Liver (tissue), 7 donors: ENCODE measurements at regions not wholly inside any gene's neighbourhood (a gene's known extent, or its start where the extent isn't known, plus 50 kb on each side); places are given as distances from the start of the nearest gene placed in this dataset.

ENCODE experiments used
- DNase-seq: peaks from one replicate; pipeline ENCODE4 v3.0.0-alpha.2; 2017; ENCODE audit warnings: low spot score
- H3K27ac ChIP-seq, 2 donors: one replicate each; pipeline ENCODE4 v1.7.0; 2013; ENCODE audit warnings: inconsistent platforms in 2 of 2, low read length in 2 of 2, control low read depth in 1 of 2, low read depth in 1 of 2, mild to moderate bottlenecking in 1 of 2
- H3K27me3 ChIP-seq, 4 donors: one replicate each; pipeline versions ENCODE4 v1.6.1 to v1.7.0; 2013; ENCODE audit warnings: low read length in 3 of 4, inconsistent platforms in 1 of 4, mild to moderate bottlenecking in 1 of 4, moderate library complexity in 1 of 4; ENCODE audit not compliant: control insufficient read depth in 4 of 4, insufficient read depth in 4 of 4
- H3K36me3 ChIP-seq, 4 donors: one replicate each; pipeline versions ENCODE4 v1.6.1 to v1.7.0; 2013; ENCODE audit warnings: low read length in 3 of 4, mild to moderate bottlenecking in 3 of 4, low read depth in 1 of 4, moderate library complexity in 1 of 4; ENCODE audit not compliant: control insufficient read depth in 4 of 4, insufficient read depth in 3 of 4
- H3K4me1 ChIP-seq, 4 donors: one replicate each; pipeline versions ENCODE4 v1.6.1 to v1.7.0; 2013; ENCODE audit warnings: low read length in 3 of 4, mild to moderate bottlenecking in 3 of 4, moderate library complexity in 1 of 4; ENCODE audit not compliant: control insufficient read depth in 4 of 4, insufficient read depth in 4 of 4
- H3K4me3 ChIP-seq, 3 donors: one replicate each; pipeline versions ENCODE4 v1.6.1 to v1.7.0; 2013; ENCODE audit warnings: low read length in 3 of 3, control low read depth in 1 of 3, low read depth in 1 of 3, mild to moderate bottlenecking in 1 of 3
- H3K9ac ChIP-seq, 2 donors: one replicate each; pipeline ENCODE4 v1.7.0; 2013; ENCODE audit warnings: low read length in 2 of 2, mild to moderate bottlenecking in 2 of 2, moderate library complexity in 2 of 2, control low read depth in 1 of 2, low read depth in 1 of 2
- H3K9me3 ChIP-seq, 4 donors: one replicate each; pipeline versions ENCODE4 v1.6.1 to v1.7.0; 2013; ENCODE audit warnings: low read length in 3 of 4; ENCODE audit not compliant: control insufficient read depth in 4 of 4
- EGR1 ChIP-seq, 2 donors: IDR thresholded peaks; 2 replicates each; pipeline ENCODE4 v1.6.1; 2016 to 2018; ENCODE audit warnings: antibody characterized with exemption in 2 of 2, low read depth in 2 of 2
- FOXA1 ChIP-seq: IDR thresholded peaks from 2 replicates; pipeline ENCODE4 v1.6.1; 2016; ENCODE audit warnings: antibody characterized with exemption
- FOXA2 ChIP-seq: IDR thresholded peaks from 2 replicates; pipeline ENCODE4 v1.6.1; 2016; ENCODE audit warnings: antibody characterized with exemption
- GABPA ChIP-seq, 2 donors: IDR thresholded peaks in 1 of 2; conservative IDR thresholded peaks in 1 of 2; 2 replicates each; pipeline ENCODE4 v1.6.1; 2016; ENCODE audit warnings: antibody characterized with exemption in 2 of 2, mild to moderate bottlenecking in 1 of 2, moderate library complexity in 1 of 2
- HNF4A ChIP-seq, 2 donors: conservative IDR thresholded peaks; 2 replicates each; pipeline ENCODE4 v1.6.1; 2016; ENCODE audit warnings: antibody characterized with exemption in 2 of 2, mild to moderate bottlenecking in 2 of 2
- JUND ChIP-seq, 2 donors: IDR thresholded peaks; 2 replicates each; pipeline ENCODE4 v1.6.1; 2016; ENCODE audit warnings: antibody characterized with exemption in 2 of 2
- RXRA ChIP-seq, 2 donors: IDR thresholded peaks; 2 replicates each; pipeline ENCODE4 v1.6.1; 2017 to 2018; ENCODE audit warnings: antibody characterized with exemption in 2 of 2, mild to moderate bottlenecking in 1 of 2
- SP1 ChIP-seq: IDR thresholded peaks from 2 replicates; pipeline ENCODE4 v1.6.1; 2018; ENCODE audit warnings: antibody characterized with exemption, mild to moderate bottlenecking
- YY1 ChIP-seq: IDR thresholded peaks from 2 replicates; pipeline ENCODE4 v1.6.1; 2016; ENCODE audit warnings: antibody characterized with exemption, mild to moderate bottlenecking
- WGBS: extraction: QIAGEN DNeasy Blood & Tissue Kit; methylation state at CpG from one replicate; pipeline ENCODE4 v1.1.7; 2013; 5-methylcytosine and 5-hydroxymethylcytosine counted together
- TF ChIP-seq, protein P1 (sequence below): IDR thresholded peaks from 2 replicates; pipeline ENCODE4 v1.6.1; 2016; ENCODE audit warnings: antibody characterized with exemption, mild to moderate bottlenecking
- donor health status: healthy.
- donor health status: healthy.
- donor health status: healthy.
- donor health status: healthy.

DNA sequence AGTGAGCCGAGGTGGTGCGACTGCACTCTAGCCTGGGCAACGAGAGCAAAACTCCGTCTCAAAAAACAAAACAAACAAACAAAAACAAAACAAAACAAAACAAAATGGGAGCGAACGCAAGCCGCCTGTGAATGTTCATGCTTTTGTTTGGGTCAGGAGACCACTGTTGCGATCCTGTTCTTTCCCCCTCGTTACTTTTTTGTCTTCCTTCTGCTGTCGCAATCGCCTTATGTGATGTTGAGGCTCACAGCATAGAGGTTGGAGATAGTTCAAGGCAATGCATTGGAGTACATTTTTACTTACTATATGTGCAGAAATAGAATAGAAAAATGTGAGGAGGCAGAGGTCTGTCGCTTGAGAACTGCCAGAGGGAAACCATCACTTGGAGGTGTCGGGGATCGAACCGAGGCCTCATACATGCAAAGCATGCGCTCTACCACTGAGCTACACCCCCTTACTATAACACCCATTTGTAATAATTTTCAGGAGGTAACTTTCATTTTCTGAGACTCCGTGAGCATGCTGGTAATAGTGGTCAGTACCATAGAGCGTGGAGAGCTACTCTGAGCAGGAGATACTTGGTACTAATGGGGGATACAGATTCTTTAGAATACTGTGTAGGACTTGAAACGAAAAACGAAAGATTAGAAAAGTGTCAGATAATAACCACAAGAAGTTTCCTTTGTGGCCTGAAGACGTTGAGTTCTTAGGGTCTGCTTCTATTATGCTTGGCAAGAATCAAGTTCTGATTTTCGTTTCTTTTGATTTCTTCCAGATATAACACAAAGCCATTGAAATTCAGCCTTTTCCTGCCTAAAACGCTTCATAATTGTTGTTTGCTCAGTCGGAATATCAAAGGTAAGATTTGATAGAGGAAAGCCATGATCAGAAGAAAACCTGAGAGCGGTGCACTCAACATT, 121.1 kb downstream of the TRIM27 start:
- Histone ChIP-seq H3K4me1 (no peaks in the 10 kb centered on the region), H3K4me3 (no peak overlapping the region), H3K9ac (no peak overlapping the region), H3K36me3 (no peaks in the 10 kb centered on the region), H3K9me3 (no peaks in the 10 kb centered on the region), H3K27me3 (peaks cover 0 to 11% (median 5%) of the 10 kb centered on the region in 4 donors), H3K27ac (no peak overlapping the region)
- 34% methylated on average over 25 of the region's 25 CpGs for WGBS
- no peak for DNase-seq
- TF ChIP-seq FOXA1 (no peak), GABPA (IDR thresholded peaks at IDR 0.05 in 1 of 2, conservative IDR thresholded peaks at IDR 0.05 in 1 of 2) (no peak), YY1 (no peak), RXRA (IDR thresholded peaks at IDR 0.05) (no peak), EGR1 (IDR thresholded peaks at IDR 0.05; ENCODE audit: low read depth in 2 of 2) (no peak), HNF4A (conservative IDR thresholded peaks at IDR 0.05) (no peak)
- TF ChIP-seq, protein P1, sequence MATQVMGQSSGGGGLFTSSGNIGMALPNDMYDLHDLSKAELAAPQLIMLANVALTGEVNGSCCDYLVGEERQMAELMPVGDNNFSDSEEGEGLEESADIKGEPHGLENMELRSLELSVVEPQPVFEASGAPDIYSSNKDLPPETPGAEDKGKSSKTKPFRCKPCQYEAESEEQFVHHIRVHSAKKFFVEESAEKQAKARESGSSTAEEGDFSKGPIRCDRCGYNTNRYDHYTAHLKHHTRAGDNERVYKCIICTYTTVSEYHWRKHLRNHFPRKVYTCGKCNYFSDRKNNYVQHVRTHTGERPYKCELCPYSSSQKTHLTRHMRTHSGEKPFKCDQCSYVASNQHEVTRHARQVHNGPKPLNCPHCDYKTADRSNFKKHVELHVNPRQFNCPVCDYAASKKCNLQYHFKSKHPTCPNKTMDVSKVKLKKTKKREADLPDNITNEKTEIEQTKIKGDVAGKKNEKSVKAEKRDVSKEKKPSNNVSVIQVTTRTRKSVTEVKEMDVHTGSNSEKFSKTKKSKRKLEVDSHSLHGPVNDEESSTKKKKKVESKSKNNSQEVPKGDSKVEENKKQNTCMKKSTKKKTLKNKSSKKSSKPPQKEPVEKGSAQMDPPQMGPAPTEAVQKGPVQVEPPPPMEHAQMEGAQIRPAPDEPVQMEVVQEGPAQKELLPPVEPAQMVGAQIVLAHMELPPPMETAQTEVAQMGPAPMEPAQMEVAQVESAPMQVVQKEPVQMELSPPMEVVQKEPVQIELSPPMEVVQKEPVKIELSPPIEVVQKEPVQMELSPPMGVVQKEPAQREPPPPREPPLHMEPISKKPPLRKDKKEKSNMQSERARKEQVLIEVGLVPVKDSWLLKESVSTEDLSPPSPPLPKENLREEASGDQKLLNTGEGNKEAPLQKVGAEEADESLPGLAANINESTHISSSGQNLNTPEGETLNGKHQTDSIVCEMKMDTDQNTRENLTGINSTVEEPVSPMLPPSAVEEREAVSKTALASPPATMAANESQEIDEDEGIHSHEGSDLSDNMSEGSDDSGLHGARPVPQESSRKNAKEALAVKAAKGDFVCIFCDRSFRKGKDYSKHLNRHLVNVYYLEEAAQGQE, result no peak

DNA sequence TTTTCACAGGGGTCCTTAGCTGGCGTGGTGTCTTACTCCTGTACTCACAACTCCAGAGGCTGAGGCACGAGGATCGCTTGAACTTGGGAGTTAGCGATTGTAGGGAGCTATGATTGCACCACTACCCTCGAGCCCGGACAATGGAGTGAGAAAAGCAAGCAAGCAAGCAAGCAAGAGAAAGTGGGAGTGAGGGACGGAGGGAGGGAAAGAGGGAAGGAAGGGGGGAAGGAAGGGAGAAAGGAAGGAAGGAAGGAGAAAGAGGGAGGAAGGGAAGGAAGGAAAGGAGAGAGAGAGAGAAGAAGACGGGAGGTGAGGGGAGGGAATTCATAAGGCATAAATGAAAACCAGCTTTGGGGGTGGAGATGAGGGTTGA, 120.5 kb downstream of the TRIM27 start:
- H3K9ac ChIP-seq, result no peak overlapping the region
- no peaks in the 10 kb centered on the region for H3K36me3 ChIP-seq
- H3K4me3 ChIP-seq, result no peak overlapping the region
- no peak overlapping the region for H3K27ac ChIP-seq
- TF ChIP-seq GABPA (IDR thresholded peaks at IDR 0.05 in 1 of 2, conservative IDR thresholded peaks at IDR 0.05 in 1 of 2) (no peak), JUND (IDR thresholded peaks at IDR 0.05) (no peak), EGR1 (IDR thresholded peaks at IDR 0.05; ENCODE audit: low read depth in 2 of 2) (no peak), SP1 (no peak), YY1 (no peak), FOXA2 (no peak)
- TF ChIP-seq, protein P1, result no peak
- DNase-seq, result no peak
- no peaks in the 10 kb centered on the region for H3K4me1 ChIP-seq
- peaks cover 0 to 11% (median 7%) of the 10 kb centered on the region in 4 donors for H3K27me3 ChIP-seq
- H3K9me3 ChIP-seq, result no peaks in the 10 kb centered on the region
- 7% methylated on average over 8 of the region's 8 CpGs for WGBS
